ENCODE measurements at regions not wholly inside any gene's neighbourhood (a gene's known extent, or its start where the extent isn't known, plus 50 kb on each side); places are given as distances from the start of the nearest gene placed in this dataset.

GRCh38 chr1:216827251-216827650 lies 104.0 kb upstream of the ESRRG start:
- Histone ChIP-seq H3K18ac (ENCODE audit: low read depth, low read length) (no peak overlapping the region), H2AK5ac (ENCODE audit: low read depth, low read length) (no peak overlapping the region), H3K4me3 (ENCODE audit: insufficient read depth, low read depth, low read length) (no peak overlapping the region), H3K9me3 (ENCODE audit: control insufficient read depth, insufficient read depth, low read length) (no peaks in the 10 kb centered on the region), H3K9ac (ENCODE audit: low read depth, low read length) (no peak overlapping the region), H3K27me3 (ENCODE audit: control insufficient read depth, insufficient read depth, low read length) (no peaks in the 10 kb centered on the region), H3K4me2 (ENCODE audit: low read depth, low read length) (no peak overlapping the region), H2AFZ (replicated peaks; ENCODE audit: low read length, poor library complexity) (no peak overlapping the region), H3K23ac (ENCODE audit: low read depth, low read length) (no peak overlapping the region), H3K36me3 (ENCODE audit: control insufficient read depth, insufficient read depth, low read length) (no peaks in the 10 kb centered on the region), H3K4me1 (ENCODE audit: control insufficient read depth, insufficient read depth, low read length) (no peaks in the 10 kb centered on the region; the same call in 1 of the 2 replicates), H2BK15ac (ENCODE audit: low read depth, low read length) (no peak overlapping the region), H4K8ac (ENCODE audit: low read depth in 2 of 2, low read length in 2 of 2) (no peak overlapping the region), H2BK20ac (ENCODE audit: low read depth, low read length) (no peak overlapping the region), H4K5ac (ENCODE audit: low read depth, low read length) (no peak overlapping the region), H3K79me1 (ENCODE audit: low read depth in 1 of 2, low read length in 2 of 2) (no peaks in the 10 kb centered on the region), H2BK5ac (ENCODE audit: low read depth, low read length, poor library complexity, severe bottlenecking) (no peak overlapping the region), H4K20me1 (ENCODE audit: insufficient read depth, low read length) (no peaks in the 10 kb centered on the region), H3K4ac (ENCODE audit: low read depth, low read length) (no peak overlapping the region), H4K91ac (ENCODE audit: insufficient read depth, low read depth, low read length) (no peak overlapping the region), H3K27ac (ENCODE audit: insufficient read depth, low read length) (no peak overlapping the region), H3K14ac (replicated peaks; ENCODE audit: low read depth, low read length) (no peak overlapping the region), H2AK9ac (replicated peaks; ENCODE audit: low read depth, low read length, poor library complexity) (no peak overlapping the region), H2BK120ac (ENCODE audit: low read depth, low read length) (no peak overlapping the region), H3K9me1 (ENCODE audit: insufficient read depth, low read length) (no peaks in the 10 kb centered on the region), H3K56ac (ENCODE audit: extremely low read depth, insufficient read depth, low read length) (no peak overlapping the region)
- DNase-seq, result no peak
- intact Hi-C loops (cut with micrococcal nuclease), result no loop called here
- in situ Hi-C loops (cut with MboI; ENCODE audit: low sequenced_read_pairs), result no loop called here
- WGBS, 2 experiments (ENCODE audit: extremely low coverage in 2 of 2, insufficient read length in 1 of 2), result no CpG with 5 or more reads among the region's 2 CpGs
- CTCF ChIA-PET, result interaction anchor here (0.6 kb wide), 1 partner anchor 10 kb away, joined by 3 read pairs; no protein-coding TSS in a partner anchor
- TF ChIP-seq CEBPB (IDR thresholded peaks at IDR 0.05; ENCODE audit: low read depth, low read length) (no peak), CTCF (conservative IDR thresholded peaks at IDR 0.05; ENCODE audit: low read depth, low read length) (no peak), RAD21 (IDR thresholded peaks at IDR 0.05; ENCODE audit: low read length) (no peak), RCOR1 (IDR thresholded peaks at IDR 0.05; ENCODE audit: insufficient replicate concordance, low read length) (no peak), BHLHE40 (IDR thresholded peaks at IDR 0.05; ENCODE audit: low read depth, low read length) (no peak), POLR2A (IDR thresholded peaks at IDR 0.05; ENCODE audit: low read depth, low read length) (no peak), USF2 (IDR thresholded peaks at IDR 0.05; ENCODE audit: low read depth, low read length) (no peak), MAZ (IDR thresholded peaks at IDR 0.05; ENCODE audit: borderline replicate concordance, low read depth, low read length) (no peak), MAFK (IDR thresholded peaks at IDR 0.05; ENCODE audit: low read depth, low read length) (no peak), RFX5 (IDR thresholded peaks at IDR 0.05; ENCODE audit: low read depth, low read length) (no peak), FOS (IDR thresholded peaks at IDR 0.05; ENCODE audit: low read depth, low read length) (no peak), MXI1 (IDR thresholded peaks at IDR 0.05; ENCODE audit: borderline replicate concordance, low read depth, low read length) (no peak), NFE2L2 (IDR thresholded peaks at IDR 0.05; ENCODE audit: low read depth, low read length) (no peak), CHD1 (IDR thresholded peaks at IDR 0.05; ENCODE audit: low read depth, low read length) (no peak), ELK1 (IDR thresholded peaks at IDR 0.05; ENCODE audit: borderline replicate concordance, low read depth, low read length) (no peak)
- no peak for ATAC-seq (ENCODE audit: low read depth)
- no TSS peak for BruUV-seq (replicated peaks)
- dilution Hi-C loops (cut with HindIII; ENCODE audit: low sequenced_read_pairs, unreplicated experiment), result no loop called here
- POLR2A ChIA-PET (ENCODE audit: unreplicated experiment), result no interaction called here

Measured in IMR-90 (cell line).